ENCODE measurements at regions not wholly inside any gene's neighbourhood (a gene's known extent, or its start where the extent isn't known, plus 50 kb on each side); places are given as distances from the start of the nearest gene placed in this dataset.

- 98% methylated on average over 5 of the region's 5 CpGs; no CpG with 5 or more reads in 1 of the 2 experiments for WGBS, 2 experiments (ENCODE audit: extremely low coverage in 1 of 2, insufficient coverage in 1 of 2, insufficient read length in 1 of 2, insufficient replicate concordance in 2 of 2, low coverage in 1 of 2, low lambda C conversion rate in 2 of 2, missing lambda C conversion rate in 1 of 2)
- H3K36me3 ChIP-seq (ENCODE audit: control insufficient read depth in 2 of 4, insufficient read depth in 4 of 4, low read length in 3 of 4), result no peaks in the 10 kb centered on the region
- no peaks in the 10 kb centered on the region for H3K4me1 ChIP-seq (replicated peaks in 1 of 4; ENCODE audit: control insufficient read depth in 3 of 4, insufficient read depth in 4 of 4, low read length in 3 of 4)
- H3K79me2 ChIP-seq (ENCODE audit: control insufficient read depth in 1 of 2, insufficient read depth in 2 of 2, low read length in 2 of 2), result no peaks in the 10 kb centered on the region
- no peak overlapping the region for H3K4ac ChIP-seq (replicated peaks; ENCODE audit: insufficient read length, low read depth, low read length)
- H3K18ac ChIP-seq (ENCODE audit: extremely low read depth, low read length), result no peak overlapping the region
- H3K14ac ChIP-seq (ENCODE audit: insufficient read length), result no peak overlapping the region
- H2AK5ac ChIP-seq (ENCODE audit: low read depth, low read length), result no peak overlapping the region
- H4K91ac ChIP-seq (replicated peaks; ENCODE audit: insufficient read length, low read length), result no peak overlapping the region
- DNase-seq (ENCODE audit: low read depth in 1 of 2, low spot score in 2 of 2) (no peak), FAIRE-seq (no peak)
- no peak overlapping the region for H2AFZ ChIP-seq (ENCODE audit: low read length)
- no peak overlapping the region for H2BK15ac ChIP-seq (ENCODE audit: low read length)
- no peak overlapping the region for H3K4me3 ChIP-seq (ENCODE audit: extremely low read depth in 1 of 4, insufficient read depth in 2 of 4, low read depth in 3 of 4, low read length in 4 of 4)
- no peak overlapping the region for H2BK20ac ChIP-seq (ENCODE audit: low read length)
- H3K23ac ChIP-seq (ENCODE audit: insufficient read length), result no peak overlapping the region
- H4K8ac ChIP-seq (ENCODE audit: extremely low read depth, insufficient read depth, low read length), result no peak overlapping the region
- no peak overlapping the region for H4K5ac ChIP-seq (ENCODE audit: insufficient read length, low read depth, low read length)
- H2BK5ac ChIP-seq (ENCODE audit: low read depth, low read length), result no peak overlapping the region
- H2BK120ac ChIP-seq (replicated peaks; ENCODE audit: low read depth, low read length), result no peak overlapping the region
- no peaks in the 10 kb centered on the region for H4K20me1 ChIP-seq (replicated peaks in 1 of 2; ENCODE audit: control insufficient read depth in 1 of 2, insufficient read depth in 2 of 2, low read length in 2 of 2)
- no peaks in the 10 kb centered on the region for H3K79me1 ChIP-seq (ENCODE audit: low read depth, low read length)
- H3K9ac ChIP-seq (replicated peaks in 1 of 4; ENCODE audit: extremely low read depth in 1 of 4, low read depth in 3 of 4, low read length in 3 of 4), result no peak overlapping the region
- H2BK12ac ChIP-seq (ENCODE audit: low read depth, low read length), result no peak overlapping the region
- H3K23me2 ChIP-seq (ENCODE audit: low read depth, low read length), result no peaks in the 10 kb centered on the region
- no peak overlapping the region for H3K4me2 ChIP-seq (ENCODE audit: insufficient read depth in 1 of 2, low read depth in 2 of 2, low read length in 2 of 2)
- peak; percentile 35; the same call in 1 of the 2 replicates for TF ChIP-seq CEBPB (IDR thresholded peaks at IDR 0.05; ENCODE audit: low read depth, low read length)
- no peak for TF ChIP-seq SUZ12 (IDR thresholded peaks at IDR 0.05; ENCODE audit: low read length)
- no peaks in the 10 kb centered on the region; a peak in 1 of 4 replicates for H3K9me3 ChIP-seq (ENCODE audit: insufficient read depth in 2 of 2, low read depth in 1 of 2, low read length in 1 of 2)
- H3K27me3 ChIP-seq (replicated peaks in 1 of 4; ENCODE audit: control insufficient read depth in 3 of 4, extremely low read depth in 1 of 4, insufficient read depth in 3 of 4, low read length in 3 of 4), result no peaks in the 10 kb centered on the region
- ChIA-PET CTCF (ENCODE audit: partially characterized antibody) (interaction anchor here (0.5 kb wide), 1 partner anchor 50 kb away, joined by 3 read pairs; no protein-coding TSS in a partner anchor), POLR2A (ENCODE audit: partially characterized antibody) (no interaction called here)
- H3K27ac ChIP-seq (ENCODE audit: low read depth, low read length), result no peak overlapping the region
- no peak overlapping the region for H3K56ac ChIP-seq (replicated peaks; ENCODE audit: insufficient read length, low read depth, low read length)
These were observed 115.4 kb downstream of the TENT5A start for GRCh38 chr6:81636930-81637568.

Measured in H1 (cell line).